ENCODE measurements at regions not wholly inside any gene's neighbourhood (a gene's known extent, or its start where the extent isn't known, plus 50 kb on each side); places are given as distances from the start of the nearest gene placed in this dataset.

GRCh38 chr2:120554625-120555032 lies 181.0 kb upstream of the GLI2 start (continued):
- peak; percentile 43; the same call in 1 of the 2 replicates for TF ChIP-seq ZNF556 (CRISPR knock-in tag; IDR thresholded peaks at IDR 0.05; ENCODE audit: borderline replicate concordance)
- no peak for TF ChIP-seq KDM6A (CRISPR knock-in tag; IDR thresholded peaks at IDR 0.05; ENCODE audit: low read depth)
- no peak for TF ChIP-seq NKX3-1 (CRISPR knock-in tag; IDR thresholded peaks at IDR 0.05)
- TF ChIP-seq, protein P1, sequence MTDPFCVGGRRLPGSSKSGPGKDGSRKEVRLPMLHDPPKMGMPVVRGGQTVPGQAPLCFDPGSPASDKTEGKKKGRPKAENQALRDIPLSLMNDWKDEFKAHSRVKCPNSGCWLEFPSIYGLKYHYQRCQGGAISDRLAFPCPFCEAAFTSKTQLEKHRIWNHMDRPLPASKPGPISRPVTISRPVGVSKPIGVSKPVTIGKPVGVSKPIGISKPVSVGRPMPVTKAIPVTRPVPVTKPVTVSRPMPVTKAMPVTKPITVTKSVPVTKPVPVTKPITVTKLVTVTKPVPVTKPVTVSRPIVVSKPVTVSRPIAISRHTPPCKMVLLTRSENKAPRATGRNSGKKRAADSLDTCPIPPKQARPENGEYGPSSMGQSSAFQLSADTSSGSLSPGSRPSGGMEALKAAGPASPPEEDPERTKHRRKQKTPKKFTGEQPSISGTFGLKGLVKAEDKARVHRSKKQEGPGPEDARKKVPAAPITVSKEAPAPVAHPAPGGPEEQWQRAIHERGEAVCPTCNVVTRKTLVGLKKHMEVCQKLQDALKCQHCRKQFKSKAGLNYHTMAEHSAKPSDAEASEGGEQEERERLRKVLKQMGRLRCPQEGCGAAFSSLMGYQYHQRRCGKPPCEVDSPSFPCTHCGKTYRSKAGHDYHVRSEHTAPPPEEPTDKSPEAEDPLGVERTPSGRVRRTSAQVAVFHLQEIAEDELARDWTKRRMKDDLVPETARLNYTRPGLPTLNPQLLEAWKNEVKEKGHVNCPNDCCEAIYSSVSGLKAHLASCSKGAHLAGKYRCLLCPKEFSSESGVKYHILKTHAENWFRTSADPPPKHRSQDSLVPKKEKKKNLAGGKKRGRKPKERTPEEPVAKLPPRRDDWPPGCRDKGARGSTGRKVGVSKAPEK (CRISPR knock-in tag; IDR thresholded peaks at IDR 0.05; ENCODE audit: borderline replicate concordance) = no peak
- TF ChIP-seq GPN1 (CRISPR knock-in tag; IDR thresholded peaks at IDR 0.05; ENCODE audit: borderline replicate concordance) = no peak
- TF ChIP-seq HNRNPUL1 (IDR thresholded peaks at IDR 0.05; ENCODE audit: low read depth, low read length) = no peak
- peak; percentile 76; the same call in 1 of the 2 replicates for TF ChIP-seq ZNF205 (CRISPR knock-in tag; IDR thresholded peaks at IDR 0.05)
- no peak for TF ChIP-seq HES4 (CRISPR knock-in tag; IDR thresholded peaks at IDR 0.05; ENCODE audit: borderline replicate concordance)
- TF ChIP-seq ZNF776 (CRISPR knock-in tag; IDR thresholded peaks at IDR 0.05) = no peak
- TF ChIP-seq NCOA2 (CRISPR knock-in tag; IDR thresholded peaks at IDR 0.05) = peak; percentile 79
- TF ChIP-seq ARNT2 (CRISPR knock-in tag; IDR thresholded peaks at IDR 0.05; ENCODE audit: low read depth) = 0 out of 2 replicates have a peak, but pooled peaks have one; percentile 31
- TF ChIP-seq TGIF2 (CRISPR knock-in tag; IDR thresholded peaks at IDR 0.05) = peak; percentile 80; the same call in 1 of the 2 replicates
- TF ChIP-seq NFE2 (CRISPR knock-in tag; IDR thresholded peaks at IDR 0.05) = no peak
- TF ChIP-seq SKI (IDR thresholded peaks at IDR 0.05; ENCODE audit: partially characterized antibody) = no peak
- no peak for TF ChIP-seq KLF13 (CRISPR knock-in tag; IDR thresholded peaks at IDR 0.05)
- TF ChIP-seq RXRB (CRISPR knock-in tag; IDR thresholded peaks at IDR 0.05; ENCODE audit: borderline replicate concordance) = peak; percentile 72
- TF ChIP-seq ZMYM2 (CRISPR knock-in tag; IDR thresholded peaks at IDR 0.05) = 0 out of 2 replicates have a peak, but pooled peaks have one; percentile 42
- TF ChIP-seq HMG20A (CRISPR knock-in tag; IDR thresholded peaks at IDR 0.05; ENCODE audit: borderline replicate concordance) = peak; percentile 75
- no peak for TF ChIP-seq PAX8 (CRISPR knock-in tag; IDR thresholded peaks at IDR 0.05; ENCODE audit: borderline replicate concordance)
- TF ChIP-seq KDM3A (CRISPR knock-in tag; IDR thresholded peaks at IDR 0.05; ENCODE audit: low read depth) = no peak
- 0 out of 2 replicates have a peak, but pooled peaks have one; percentile 30 for TF ChIP-seq HHEX (CRISPR knock-in tag; IDR thresholded peaks at IDR 0.05)
- no peak for TF ChIP-seq ADNP (CRISPR knock-in tag; IDR thresholded peaks at IDR 0.05)
- peak; percentile 70 for TF ChIP-seq DPF2 (CRISPR knock-in tag; IDR thresholded peaks at IDR 0.05; ENCODE audit: borderline replicate concordance, low read depth)
- peak; percentile 44 for TF ChIP-seq PHF5A (CRISPR knock-in tag; IDR thresholded peaks at IDR 0.05; ENCODE audit: low read depth, unreplicated experiment)
- peak; percentile 48 for TF ChIP-seq CCAR2 (optimal IDR thresholded peaks at IDR 0.05; ENCODE audit: low read depth, low read length)
- TF ChIP-seq ZNF740 (CRISPR knock-in tag; IDR thresholded peaks at IDR 0.05) = no peak
- TF ChIP-seq SOX6 (IDR thresholded peaks at IDR 0.05) = no peak
- peak; percentile 96 for TF ChIP-seq SOX6 (CRISPR knock-in tag; IDR thresholded peaks at IDR 0.05)
- TF ChIP-seq, protein P2, sequence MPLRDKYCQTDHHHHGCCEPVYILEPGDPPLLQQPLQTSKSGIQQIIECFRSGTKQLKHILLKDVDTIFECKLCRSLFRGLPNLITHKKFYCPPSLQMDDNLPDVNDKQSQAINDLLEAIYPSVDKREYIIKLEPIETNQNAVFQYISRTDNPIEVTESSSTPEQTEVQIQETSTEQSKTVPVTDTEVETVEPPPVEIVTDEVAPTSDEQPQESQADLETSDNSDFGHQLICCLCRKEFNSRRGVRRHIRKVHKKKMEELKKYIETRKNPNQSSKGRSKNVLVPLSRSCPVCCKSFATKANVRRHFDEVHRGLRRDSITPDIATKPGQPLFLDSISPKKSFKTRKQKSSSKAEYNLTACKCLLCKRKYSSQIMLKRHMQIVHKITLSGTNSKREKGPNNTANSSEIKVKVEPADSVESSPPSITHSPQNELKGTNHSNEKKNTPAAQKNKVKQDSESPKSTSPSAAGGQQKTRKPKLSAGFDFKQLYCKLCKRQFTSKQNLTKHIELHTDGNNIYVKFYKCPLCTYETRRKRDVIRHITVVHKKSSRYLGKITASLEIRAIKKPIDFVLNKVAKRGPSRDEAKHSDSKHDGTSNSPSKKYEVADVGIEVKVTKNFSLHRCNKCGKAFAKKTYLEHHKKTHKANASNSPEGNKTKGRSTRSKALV (CRISPR knock-in tag; IDR thresholded peaks at IDR 0.05) = no peak
- TF ChIP-seq ETV5 (CRISPR knock-in tag; IDR thresholded peaks at IDR 0.05; ENCODE audit: borderline replicate concordance) = peak; percentile 68; the same call in 1 of the 2 replicates
